ENCODE measurements at regions not wholly inside any gene's neighbourhood (a gene's known extent, or its start where the extent isn't known, plus 50 kb on each side); places are given as distances from the start of the nearest gene placed in this dataset.

- Histone ChIP-seq H3K4me2 (ENCODE audit: low read depth, low read length) (no peak overlapping the region), H3K36me3 (replicated peaks; ENCODE audit: insufficient read depth, low read length) (no peaks in the 10 kb centered on the region), H3K4me3 (ENCODE audit: low read length) (no peak overlapping the region), H3F3A (ENCODE audit: insufficient read depth, low read length) (no peaks in the 10 kb centered on the region), H3K9me2 (replicated peaks; ENCODE audit: insufficient read depth, low read length) (no peaks in the 10 kb centered on the region), H3K9ac (ENCODE audit: low read length) (no peak overlapping the region), H4K20me1 (ENCODE audit: insufficient read depth, low read length) (no peaks in the 10 kb centered on the region), H2AFZ (ENCODE audit: low read length) (no peak overlapping the region), H3K9me3 (replicated peaks; ENCODE audit: insufficient read depth, low read length) (no peaks in the 10 kb centered on the region), H3K27me3 (replicated peaks; ENCODE audit: insufficient read depth, low read length) (no peaks in the 10 kb centered on the region), H3K79me2 (ENCODE audit: low read length) (no peaks in the 10 kb centered on the region), H3K4me1 (ENCODE audit: low read length) (no peaks in the 10 kb centered on the region), H3K27ac (ENCODE audit: low read length) (no peak overlapping the region)
- TF ChIP-seq EZH2 (optimal IDR thresholded peaks at IDR 0.05; ENCODE audit: low read depth, low read length) (no peak), CTCF (IDR thresholded peaks at IDR 0.05; ENCODE audit: low read length) (no peak), EZH2phosphoT487 (IDR thresholded peaks at IDR 0.05; ENCODE audit: low read length) (no peak)
- DNase-seq, result no peak
Observed at GRCh38 chr17:31697838-31698237, 161.2 kb downstream of the COPRS start.

GRCh38 chr17:31696703-31697325 lies 162.2 kb downstream of the COPRS start:
- H3K4me2 ChIP-seq (ENCODE audit: low read depth, low read length), result no peak overlapping the region
- no peaks in the 10 kb centered on the region for H3K9me3 ChIP-seq (replicated peaks; ENCODE audit: insufficient read depth, low read length)
- H3K79me2 ChIP-seq (ENCODE audit: low read length), result no peaks in the 10 kb centered on the region
- no peaks in the 10 kb centered on the region for H3F3A ChIP-seq (ENCODE audit: insufficient read depth, low read length)
- no peaks in the 10 kb centered on the region for H3K9me2 ChIP-seq (replicated peaks; ENCODE audit: insufficient read depth, low read length)
- no peaks in the 10 kb centered on the region for H4K20me1 ChIP-seq (ENCODE audit: insufficient read depth, low read length)
- no peaks in the 10 kb centered on the region for H3K4me1 ChIP-seq (ENCODE audit: low read length)
- no peak overlapping the region for H3K4me3 ChIP-seq (ENCODE audit: low read length)
- H3K36me3 ChIP-seq (replicated peaks; ENCODE audit: insufficient read depth, low read length), result no peaks in the 10 kb centered on the region
- H3K9ac ChIP-seq (ENCODE audit: low read length), result no peak overlapping the region
- H3K27me3 ChIP-seq (replicated peaks; ENCODE audit: insufficient read depth, low read length), result no peaks in the 10 kb centered on the region
- H3K27ac ChIP-seq (ENCODE audit: low read length), result no peak overlapping the region
- DNase-seq, result no peak
- H2AFZ ChIP-seq (ENCODE audit: low read length), result no peak overlapping the region
- TF ChIP-seq EZH2 (optimal IDR thresholded peaks at IDR 0.05; ENCODE audit: low read depth, low read length) (no peak), CTCF (IDR thresholded peaks at IDR 0.05; ENCODE audit: low read length) (no peak), EZH2phosphoT487 (IDR thresholded peaks at IDR 0.05; ENCODE audit: low read length) (no peak)

- Histone ChIP-seq H3K27me3 (replicated peaks; ENCODE audit: insufficient read depth, low read length) (no peaks in the 10 kb centered on the region), H3K9ac (ENCODE audit: low read length) (no peak overlapping the region), H3K27ac (ENCODE audit: low read length) (no peak overlapping the region), H3K79me2 (ENCODE audit: low read length) (no peaks in the 10 kb centered on the region), H4K20me1 (ENCODE audit: insufficient read depth, low read length) (no peaks in the 10 kb centered on the region), H3K36me3 (replicated peaks; ENCODE audit: insufficient read depth, low read length) (no peaks in the 10 kb centered on the region), H3K9me3 (replicated peaks; ENCODE audit: insufficient read depth, low read length) (no peaks in the 10 kb centered on the region), H3K4me1 (ENCODE audit: low read length) (no peaks in the 10 kb centered on the region), H3F3A (ENCODE audit: insufficient read depth, low read length) (no peaks in the 10 kb centered on the region), H2AFZ (ENCODE audit: low read length) (no peak overlapping the region), H3K4me2 (ENCODE audit: low read depth, low read length) (no peak overlapping the region), H3K9me2 (replicated peaks; ENCODE audit: insufficient read depth, low read length) (no peaks in the 10 kb centered on the region), H3K4me3 (ENCODE audit: low read length) (no peak overlapping the region)
- TF ChIP-seq EZH2 (optimal IDR thresholded peaks at IDR 0.05; ENCODE audit: low read depth, low read length), result no peak
- no peak for TF ChIP-seq EZH2phosphoT487 (IDR thresholded peaks at IDR 0.05; ENCODE audit: low read length)
- TF ChIP-seq CTCF (IDR thresholded peaks at IDR 0.05; ENCODE audit: low read length), result no peak
- DNase-seq, result no peak
Observed at GRCh38 chr17:31696184-31696602, 162.9 kb downstream of the COPRS start.
